Suprapubic skin (tissue), 4 donors: ENCODE measurements at regions not wholly inside any gene's neighbourhood (a gene's known extent, or its start where the extent isn't known, plus 50 kb on each side); places are given as distances from the start of the nearest gene placed in this dataset.

Experiments
- POLR2A ChIP-seq, 2 donors: fragments of 450-650 bp; IDR thresholded peaks; one replicate each; pipeline ENCODE4 v1.6.1; 2017; ENCODE audit warnings: antibody characterized with exemption in 2 of 2, mild to moderate bottlenecking in 2 of 2, moderate library complexity in 2 of 2
- POLR2AphosphoS5 ChIP-seq, 3 donors: sonication (generic); formaldehyde crosslinking; IDR thresholded peaks; one replicate each; pipeline ENCODE4 v1.6.1; 2017; ENCODE audit warnings: antibody characterized with exemption in 3 of 3
- TF ChIP-seq, protein P1 (sequence below), 2 donors: fragments of 200-600 bp in 1 of 2; fragments of 450-650 bp in 1 of 2; sonication (generic) in 1 of 2; IDR thresholded peaks; one replicate each; pipeline ENCODE4 v1.5.1; 2016 to 2019; ENCODE audit warnings: antibody characterized with exemption in 2 of 2, mild to moderate bottlenecking in 1 of 2, moderate library complexity in 1 of 2

DNA sequence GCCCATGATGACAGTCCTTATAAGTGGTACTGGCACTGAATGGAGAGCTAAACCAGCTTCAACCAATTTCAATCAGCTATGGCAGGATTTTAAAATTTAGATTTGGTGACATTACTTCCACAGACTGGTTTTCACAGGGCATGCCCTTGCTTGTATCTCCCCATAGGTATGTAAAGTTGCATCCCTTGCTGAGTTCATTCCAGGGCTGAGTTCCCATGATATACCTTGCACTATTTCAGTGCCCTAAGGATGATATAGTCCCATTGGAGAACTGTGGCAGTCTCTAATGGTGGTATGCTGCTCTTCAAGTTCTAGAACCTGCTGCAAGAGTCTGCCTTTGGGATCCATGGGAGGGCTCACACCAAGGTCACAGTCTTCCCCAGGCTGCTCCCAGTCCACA lies 232.7 kb upstream of the MOCS1 start:
- TF ChIP-seq, protein P1, sequence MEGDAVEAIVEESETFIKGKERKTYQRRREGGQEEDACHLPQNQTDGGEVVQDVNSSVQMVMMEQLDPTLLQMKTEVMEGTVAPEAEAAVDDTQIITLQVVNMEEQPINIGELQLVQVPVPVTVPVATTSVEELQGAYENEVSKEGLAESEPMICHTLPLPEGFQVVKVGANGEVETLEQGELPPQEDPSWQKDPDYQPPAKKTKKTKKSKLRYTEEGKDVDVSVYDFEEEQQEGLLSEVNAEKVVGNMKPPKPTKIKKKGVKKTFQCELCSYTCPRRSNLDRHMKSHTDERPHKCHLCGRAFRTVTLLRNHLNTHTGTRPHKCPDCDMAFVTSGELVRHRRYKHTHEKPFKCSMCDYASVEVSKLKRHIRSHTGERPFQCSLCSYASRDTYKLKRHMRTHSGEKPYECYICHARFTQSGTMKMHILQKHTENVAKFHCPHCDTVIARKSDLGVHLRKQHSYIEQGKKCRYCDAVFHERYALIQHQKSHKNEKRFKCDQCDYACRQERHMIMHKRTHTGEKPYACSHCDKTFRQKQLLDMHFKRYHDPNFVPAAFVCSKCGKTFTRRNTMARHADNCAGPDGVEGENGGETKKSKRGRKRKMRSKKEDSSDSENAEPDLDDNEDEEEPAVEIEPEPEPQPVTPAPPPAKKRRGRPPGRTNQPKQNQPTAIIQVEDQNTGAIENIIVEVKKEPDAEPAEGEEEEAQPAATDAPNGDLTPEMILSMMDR (IDR thresholded peaks at IDR 0.05): no peak
- TF ChIP-seq POLR2A (IDR thresholded peaks at IDR 0.05): no peak
- no peak for TF ChIP-seq POLR2AphosphoS5 (IDR thresholded peaks at IDR 0.05)
